ENCODE measurements at regions not wholly inside any gene's neighbourhood (a gene's known extent, or its start where the extent isn't known, plus 50 kb on each side); places are given as distances from the start of the nearest gene placed in this dataset.
"Not testable (repeated sequence)": the region's sequence is repeated elsewhere in the genome, so short reads cannot be mapped to it uniquely, and the experiment has no call there.

DNA sequence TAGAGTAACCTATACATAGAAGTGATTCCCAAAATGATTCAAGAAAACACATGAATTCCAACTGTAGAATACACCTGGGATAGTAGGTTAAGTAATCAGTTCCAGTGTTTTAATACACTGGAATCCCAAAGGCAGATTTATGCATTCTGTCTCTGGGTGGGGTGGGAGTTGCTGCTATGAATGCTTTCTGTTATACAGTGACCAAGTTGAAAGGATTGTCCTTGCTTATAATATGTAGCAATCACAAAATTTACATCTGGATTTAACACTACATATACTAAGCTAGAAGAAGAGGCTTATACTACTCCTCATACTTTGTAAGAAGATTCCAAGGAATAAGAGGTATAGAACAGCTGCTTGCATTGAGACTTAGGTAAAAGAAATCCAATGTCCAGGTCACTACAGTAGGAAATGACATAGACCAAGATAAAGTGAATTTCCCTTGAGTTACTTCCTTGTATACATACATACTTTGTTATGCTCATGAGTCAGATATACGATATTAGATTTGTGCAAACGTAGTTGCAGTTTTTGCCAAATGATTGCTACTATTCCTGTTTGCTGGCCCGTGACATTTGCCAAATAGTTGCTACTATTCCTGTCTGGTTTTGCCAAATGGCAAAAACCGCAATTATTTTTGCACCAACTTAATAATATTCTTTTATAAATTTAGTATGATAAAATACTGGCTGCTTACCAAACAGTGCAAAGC, 210.5 kb upstream of the DIAPH2 start:
- H3K4me3 ChIP-seq (ENCODE audit: control insufficient read depth, low read depth, low read length) = no peak overlapping the region
- TF ChIP-seq, protein P1, sequence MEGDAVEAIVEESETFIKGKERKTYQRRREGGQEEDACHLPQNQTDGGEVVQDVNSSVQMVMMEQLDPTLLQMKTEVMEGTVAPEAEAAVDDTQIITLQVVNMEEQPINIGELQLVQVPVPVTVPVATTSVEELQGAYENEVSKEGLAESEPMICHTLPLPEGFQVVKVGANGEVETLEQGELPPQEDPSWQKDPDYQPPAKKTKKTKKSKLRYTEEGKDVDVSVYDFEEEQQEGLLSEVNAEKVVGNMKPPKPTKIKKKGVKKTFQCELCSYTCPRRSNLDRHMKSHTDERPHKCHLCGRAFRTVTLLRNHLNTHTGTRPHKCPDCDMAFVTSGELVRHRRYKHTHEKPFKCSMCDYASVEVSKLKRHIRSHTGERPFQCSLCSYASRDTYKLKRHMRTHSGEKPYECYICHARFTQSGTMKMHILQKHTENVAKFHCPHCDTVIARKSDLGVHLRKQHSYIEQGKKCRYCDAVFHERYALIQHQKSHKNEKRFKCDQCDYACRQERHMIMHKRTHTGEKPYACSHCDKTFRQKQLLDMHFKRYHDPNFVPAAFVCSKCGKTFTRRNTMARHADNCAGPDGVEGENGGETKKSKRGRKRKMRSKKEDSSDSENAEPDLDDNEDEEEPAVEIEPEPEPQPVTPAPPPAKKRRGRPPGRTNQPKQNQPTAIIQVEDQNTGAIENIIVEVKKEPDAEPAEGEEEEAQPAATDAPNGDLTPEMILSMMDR (conservative IDR thresholded peaks at IDR 0.05; ENCODE audit: control insufficient read depth, insufficient read depth, low read depth, low read length) = no peak
- DNase-seq (ENCODE audit: low read depth) = peak; percentile 48

DNA sequence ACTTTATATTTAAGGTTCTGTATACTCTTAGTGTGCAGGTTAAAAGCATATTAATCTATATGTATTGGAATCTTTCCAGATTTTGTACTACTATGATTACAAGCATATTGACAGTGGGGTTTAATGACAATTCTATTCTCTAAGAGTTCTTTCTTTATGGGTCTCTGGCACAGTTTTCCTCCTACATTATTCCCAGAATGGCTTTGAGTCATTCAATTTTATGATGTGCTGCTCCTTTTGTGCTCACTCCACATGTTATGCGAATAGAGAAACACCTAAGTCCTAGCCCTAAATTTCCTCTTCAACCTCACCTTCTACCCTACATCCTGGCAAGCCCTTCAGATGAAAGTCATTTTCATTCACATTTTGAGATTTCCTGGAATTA, 209.9 kb upstream of the DIAPH2 start:
- peak; percentile 2 for DNase-seq (ENCODE audit: low read depth)
- H3K4me3 ChIP-seq (ENCODE audit: control insufficient read depth, low read depth, low read length) = no peak overlapping the region
- TF ChIP-seq, protein P1 (conservative IDR thresholded peaks at IDR 0.05; ENCODE audit: control insufficient read depth, insufficient read depth, low read depth, low read length) = no peak

DNA sequence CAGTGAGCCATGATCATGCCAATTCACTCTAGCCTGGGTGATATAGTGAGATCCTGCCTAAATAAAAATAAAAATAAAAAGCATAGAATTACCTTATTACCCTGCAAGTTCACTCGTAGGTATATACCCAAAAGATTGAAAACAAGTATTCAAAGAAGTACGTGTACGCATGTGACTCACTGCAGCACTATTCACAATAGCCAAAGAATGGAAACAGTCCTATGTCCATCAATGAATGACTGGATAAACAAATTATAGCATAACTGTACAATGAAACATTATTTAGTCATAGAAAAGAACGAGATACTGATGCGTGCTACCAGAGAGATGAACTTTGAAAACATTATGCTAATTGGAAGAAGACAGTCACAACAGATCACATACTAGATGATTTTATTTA, 204.6 kb upstream of the DIAPH2 start:
- H3K4me3 ChIP-seq (ENCODE audit: control insufficient read depth, low read depth, low read length) = no peak overlapping the region
- TF ChIP-seq, protein P1 (conservative IDR thresholded peaks at IDR 0.05; ENCODE audit: control insufficient read depth, insufficient read depth, low read depth, low read length) = no peak
- DNase-seq (ENCODE audit: low read depth) = peak; percentile 79

DNA sequence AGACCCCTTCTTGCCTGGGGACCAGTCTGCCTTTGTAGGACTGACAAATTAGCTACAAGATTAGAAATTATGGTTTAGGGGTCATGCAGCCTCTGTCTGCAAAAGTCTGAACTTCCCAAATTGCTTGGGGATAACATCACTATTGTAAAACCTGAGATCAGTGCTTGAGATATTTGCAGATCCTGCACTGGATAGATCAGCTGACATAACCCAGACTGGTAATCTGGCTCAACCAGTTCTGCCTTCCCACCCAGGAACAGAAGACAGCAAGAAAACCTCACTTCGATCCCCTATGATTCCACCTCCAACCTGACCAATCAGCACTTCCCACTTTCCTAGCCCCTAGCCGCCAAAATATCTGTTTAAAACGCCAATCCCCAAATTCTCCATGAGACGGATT, 202.8 kb upstream of the DIAPH2 start:
- no peak overlapping the region for H3K4me3 ChIP-seq (ENCODE audit: control insufficient read depth, low read depth, low read length)
- TF ChIP-seq, protein P1 (conservative IDR thresholded peaks at IDR 0.05; ENCODE audit: control insufficient read depth, insufficient read depth, low read depth, low read length) = no peak
- no peak for DNase-seq (ENCODE audit: low read depth)

DNA sequence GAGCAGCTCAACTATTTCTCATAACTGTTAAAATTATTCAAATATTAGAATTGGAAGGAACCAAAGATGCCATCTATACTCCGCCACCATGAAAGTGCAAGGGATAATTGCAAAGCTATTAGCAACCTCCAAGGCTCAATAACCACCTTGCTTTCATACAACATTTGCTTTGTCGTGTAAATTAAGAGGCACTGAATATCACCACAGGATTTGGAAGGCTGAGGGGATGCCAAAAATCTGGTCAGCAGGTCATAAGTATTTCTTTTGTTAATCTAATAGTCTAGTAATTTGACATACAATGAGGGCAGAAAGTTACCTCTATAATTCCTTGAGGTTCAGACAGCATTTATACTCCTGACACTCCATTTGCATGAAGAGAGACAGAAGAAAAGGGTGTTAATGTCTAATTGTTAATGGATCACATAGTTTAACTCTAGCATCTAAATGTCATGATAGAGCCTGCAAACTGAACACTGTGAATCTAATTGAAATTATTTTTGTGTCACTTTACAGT, 200.9 kb upstream of the DIAPH2 start:
- no peak overlapping the region for H3K4me3 ChIP-seq (ENCODE audit: control insufficient read depth, low read depth, low read length)
- TF ChIP-seq, protein P1 (conservative IDR thresholded peaks at IDR 0.05; ENCODE audit: control insufficient read depth, insufficient read depth, low read depth, low read length) = no peak
- DNase-seq (ENCODE audit: low read depth) = no peak

DNA sequence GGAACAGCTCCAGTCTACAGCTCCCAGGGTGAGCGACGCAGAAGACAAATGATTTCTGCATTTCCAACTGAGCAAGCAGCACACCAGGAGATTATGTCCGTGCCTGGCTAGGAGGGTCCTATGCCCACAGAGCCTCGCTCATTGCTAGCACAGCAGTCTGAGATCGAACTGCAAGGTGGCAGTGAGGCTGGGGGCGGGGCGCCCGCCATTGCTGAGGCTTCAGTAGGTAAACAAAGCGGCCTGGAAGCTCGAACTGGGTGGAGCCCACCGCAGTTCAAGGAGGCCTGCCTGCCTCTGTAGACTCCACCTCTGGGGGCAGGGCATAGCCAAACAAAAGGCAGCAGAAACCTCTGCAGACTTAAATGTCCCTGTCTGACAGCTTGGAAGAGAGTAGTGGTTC, 198.0 kb upstream of the DIAPH2 start:
- not testable (repeated sequence) for H3K4me3 ChIP-seq (ENCODE audit: control insufficient read depth, low read depth, low read length); DNase-seq (ENCODE audit: low read depth)

DNA sequence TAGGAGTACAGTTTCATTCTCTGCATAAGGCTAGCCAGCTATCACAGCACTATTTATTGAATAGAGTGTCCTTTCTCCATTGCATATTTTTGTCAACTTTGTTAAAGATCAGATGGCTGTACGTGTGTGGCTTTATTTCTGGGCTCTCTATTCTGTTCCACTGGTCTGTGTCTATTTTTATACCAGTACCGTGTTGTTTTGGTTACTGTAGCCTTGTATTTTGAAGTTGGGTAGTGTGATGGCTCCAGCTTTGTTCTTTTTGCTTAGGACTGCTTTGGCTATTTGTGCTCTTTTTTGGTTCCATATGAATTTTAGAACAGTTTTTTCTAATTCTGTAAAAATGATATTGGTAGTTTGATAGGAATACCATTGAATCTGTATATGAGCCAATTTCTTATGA, 182.1 kb upstream of the DIAPH2 start:
- no peak overlapping the region for H3K4me3 ChIP-seq (ENCODE audit: control insufficient read depth, low read depth, low read length)
- TF ChIP-seq, protein P1 (conservative IDR thresholded peaks at IDR 0.05; ENCODE audit: control insufficient read depth, insufficient read depth, low read depth, low read length) = no peak
- no peak for DNase-seq (ENCODE audit: low read depth)

DNA sequence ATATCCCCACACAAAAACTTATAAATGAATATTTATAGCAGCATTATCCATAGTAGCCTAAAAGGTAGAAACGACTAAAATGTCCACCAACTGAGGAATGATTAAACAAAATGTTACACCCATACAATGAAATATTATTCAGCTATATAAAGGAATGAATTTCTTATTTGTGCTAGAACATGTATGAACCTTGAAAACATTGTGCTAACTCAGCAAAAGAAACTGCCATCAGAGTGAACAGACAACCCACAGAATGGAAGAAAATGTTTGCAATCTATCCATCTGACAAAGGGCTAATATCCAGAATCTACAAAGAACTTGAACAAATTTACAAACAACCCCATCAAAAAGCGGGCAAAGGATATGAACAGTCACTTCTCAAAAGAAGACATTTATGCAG, 155.3 kb upstream of the DIAPH2 start:
- not testable (repeated sequence) for H3K4me3 ChIP-seq (ENCODE audit: control insufficient read depth, low read depth, low read length); DNase-seq (ENCODE audit: low read depth)

All from fibroblast of mammary gland (primary cell).